GM12878 (cell line): ENCODE measurements at regions not wholly inside any gene's neighbourhood (a gene's known extent, or its start where the extent isn't known, plus 50 kb on each side); places are given as distances from the start of the nearest gene placed in this dataset.
"Not testable (repeated sequence)": the region's sequence is repeated elsewhere in the genome, so short reads cannot be mapped to it uniquely, and the experiment has no call there.

Experiments used
- ATAC-seq: fragments of 200-7000 bp; cut with Tn5 transposase; 3 replicates; pipeline ENCODE4 v1.9.1; 2020; ENCODE audit warnings: mild to moderate bottlenecking, moderate library complexity
- BruUV-seq: library from RNA; stranded (reverse); fragments of 400-500 nt; replicated peaks from 2 replicates; lab custom pipeline; 2021; lab: Mats Ljungman, UMichigan
- CTCF ChIA-PET: fragments of 300-600 bp; sonication (Branson Sonifier 250); formaldehyde crosslinking; extraction: SDS; loops from one replicate; lab custom pipeline; 2021; ENCODE audit warnings: inconsistent platforms; lab: Yijun Ruan, JAX
- POLR2A ChIA-PET: fragments of 350-600 bp; formaldehyde crosslinking; extraction: SDS; loops from one replicate; lab custom pipeline; 2021; ENCODE audit warnings: inconsistent platforms; lab: Charles Lee
- RAD21 ChIA-PET: fragments of 300-600 bp; sonication (Branson Sonifier 250); formaldehyde crosslinking; loops from one replicate; lab custom pipeline; 2023; ENCODE audit warnings: antibody characterized with exemption; ENCODE audit not compliant: unreplicated experiment; lab: Charles Lee
- SMC1A ChIA-PET: fragments of 300-600 bp; sonication (Branson Sonifier 250); formaldehyde crosslinking; loops from one replicate; lab custom pipeline; 2023; ENCODE audit not compliant: unreplicated experiment, uncharacterized antibody; lab: Charles Lee
- DNase-seq: peaks from one replicate; pipeline ENCODE4 v3.0.0-alpha.2; 2011; ENCODE audit warnings: low read depth, low spot score
- FAIRE-seq: peaks from 3 replicates; lab custom pipeline; 2011; peaks lifted over from hg19 to GRCh38; lab: Jason Lieb, UNC
- H2AFZ ChIP-seq: 2 replicates; pipeline ENCODE4 v1.6.0; 2011; ENCODE audit warnings: low read depth, low read length, control low read depth; ENCODE audit not compliant: control insufficient read depth
- H3K27ac ChIP-seq: 2 replicates; pipeline ENCODE4 v1.5.1; 2011; ENCODE audit warnings: control low read depth; ENCODE audit not compliant: control insufficient read depth, insufficient read depth
- H3K27me3 ChIP-seq, 2 experiments: replicated peaks in 1 of 2; 2 replicates each; pipeline versions ENCODE4 v1.6.0 to v1.6.1; 2011; ENCODE audit warnings: low read length in 1 of 2; ENCODE audit not compliant: control insufficient read depth in 2 of 2, insufficient read depth in 2 of 2
- H3K36me3 ChIP-seq, 2 experiments: 2 replicates each; pipeline ENCODE4 v1.5.1; 2011; ENCODE audit warnings: low read length in 1 of 2; ENCODE audit not compliant: control insufficient read depth in 2 of 2, insufficient read depth in 2 of 2
- H3K4me1 ChIP-seq: 2 replicates; pipeline ENCODE4 v1.6.1; 2011; ENCODE audit warnings: mild to moderate bottlenecking, low read length, moderate library complexity, mixed read lengths; ENCODE audit not compliant: control insufficient read depth, insufficient read depth
- H3K4me2 ChIP-seq: 2 replicates; pipeline ENCODE4 v1.6.0; 2011; ENCODE audit warnings: control low read depth; ENCODE audit not compliant: control insufficient read depth, insufficient read depth
- H3K4me3 ChIP-seq: fragments of 200-600 bp; sonication (generic); 2 replicates; pipeline ENCODE4 v1.5.1; 2016
- H3K79me2 ChIP-seq: 2 replicates; pipeline ENCODE4 v1.6.0; 2011; ENCODE audit warnings: low read length; ENCODE audit not compliant: control insufficient read depth, insufficient read depth
- H3K9ac ChIP-seq: 2 replicates; pipeline ENCODE4 v1.8.0; 2011; ENCODE audit warnings: low read length, control low read depth, mixed read lengths; ENCODE audit not compliant: control insufficient read depth, insufficient read depth
- H3K9me3 ChIP-seq: replicated peaks from 3 replicates; pipeline ENCODE4 v1.5.1; 2011; ENCODE audit warnings: mild to moderate bottlenecking, low read length; ENCODE audit not compliant: control insufficient read depth, insufficient read depth
- H4K20me1 ChIP-seq: 2 replicates; pipeline ENCODE4 v1.6.0; 2011; ENCODE audit not compliant: control insufficient read depth, insufficient read depth
- MXI1 ChIP-seq: fragments of 150-350 bp; IDR thresholded peaks from 2 replicates; pipeline ENCODE4 v1.6.1; 2011; ENCODE audit warnings: low read depth, mild to moderate bottlenecking, inconsistent platforms, low read length, improper control_type of control experiment
- MYB ChIP-seq: fragments of 150-350 bp; IDR thresholded peaks from 2 replicates; pipeline ENCODE4 v1.6.1; 2014; ENCODE audit warnings: mild to moderate bottlenecking, low read depth, low read length, borderline replicate concordance
- TBL1XR1 ChIP-seq: IDR thresholded peaks from 2 replicates; pipeline ENCODE4 v1.6.1; 2012; ENCODE audit warnings: low read depth, low read length, improper control_type of control experiment
- ZNF384 ChIP-seq: IDR thresholded peaks from 2 replicates; pipeline ENCODE4 v1.6.1; 2012; ENCODE audit warnings: low read depth, mild to moderate bottlenecking, low read length, improper control_type of control experiment, borderline replicate concordance
- ZNF622 ChIP-seq: fragments of 450-650 bp; IDR thresholded peaks from 2 replicates; pipeline ENCODE4 v1.6.1; 2017; ENCODE audit warnings: mild to moderate bottlenecking, inconsistent platforms
- WGBS: methylation state at CpG from one replicate; pipeline ENCODE4 v1.1.6; 2016; ENCODE audit warnings: low lambda C conversion rate; ENCODE audit not compliant: insufficient replicate concordance, insufficient coverage; ENCODE audit errors: missing lambda C conversion rate; 5-methylcytosine and 5-hydroxymethylcytosine counted together
- in situ Hi-C: fragments of 300-500 bp; cut with MboI; formaldehyde crosslinking; loops from 9 replicates; pipeline ENCODE4 v1.14.3; 2018; ENCODE audit warnings: mixed read lengths
- intact Hi-C: fragments of 100-400 bp; cut with micrococcal nuclease; formaldehyde crosslinking; loops from one replicate; pipeline ENCODE4 v1.14.2; 2022; ENCODE audit not compliant: unreplicated experiment

- Histone ChIP-seq H3K9ac (no peak overlapping the region), H3K4me1 (no peaks in the 10 kb centered on the region), H4K20me1 (no peaks in the 10 kb centered on the region), H3K27me3 (no peaks in the 10 kb centered on the region), H3K9me3 (no peaks in the 10 kb centered on the region; the same call in 2 of the 3 replicates), H3K4me2 (no peak overlapping the region), H3K4me3 (no peak overlapping the region), H3K27ac (no peak overlapping the region), H3K36me3 (no peaks in the 10 kb centered on the region), H3K79me2 (no peaks in the 10 kb centered on the region), H2AFZ (no peak overlapping the region)
- DNase-seq (no peak), FAIRE-seq (no peak), ATAC-seq (no peak)
- POLR2A ChIA-PET = no interaction called here
- SMC1A ChIA-PET = interaction anchor here (0.7 kb wide), 1 partner anchor 1094 kb away, joined by 4 read pairs; no protein-coding TSS in a partner anchor
- CTCF ChIA-PET = no interaction called here
- BruUV-seq = no TSS peak
- 68% methylated on average over 23 of the region's 29 CpGs for WGBS
- RAD21 ChIA-PET = no interaction called here
- TF ChIP-seq ZNF622 (no peak), MYB (no peak), MXI1 (no peak), ZNF384 (no peak), TBL1XR1 (no peak)
- intact Hi-C loops (no loop called here), in situ Hi-C loops (no loop called here)
Measured at GRCh38 chr2:77590298-77590917, 68.2 kb upstream of the LRRTM4 start.

GRCh38 chr2:77592955-77593354 lies 70.8 kb upstream of the LRRTM4 start:
- H3K27ac ChIP-seq, intact Hi-C loops, H3K27me3 ChIP-seq, H3K4me2 ChIP-seq, ATAC-seq, H3K36me3 ChIP-seq, CTCF ChIA-PET, H3K9ac ChIP-seq, RAD21 ChIA-PET, H3K79me2 ChIP-seq, BruUV-seq, H2AFZ ChIP-seq, H4K20me1 ChIP-seq, H3K4me3 ChIP-seq, FAIRE-seq, in situ Hi-C loops, POLR2A ChIA-PET, H3K9me3 ChIP-seq, SMC1A ChIA-PET, DNase-seq, H3K4me1 ChIP-seq: not testable (repeated sequence)
- WGBS = 68% methylated on average over 17 of the region's 24 CpGs
